IPS-NIHi7 (cell line): ENCODE measurements at regions not wholly inside any gene's neighbourhood (a gene's known extent, or its start where the extent isn't known, plus 50 kb on each side); places are given as distances from the start of the nearest gene placed in this dataset.

ENCODE experiments used
- DNase-seq: peaks from one replicate; pipeline ENCODE4 v3.0.0; 2012; ENCODE audit warnings: mixed read lengths; ENCODE audit errors: extremely low spot score

DNA sequence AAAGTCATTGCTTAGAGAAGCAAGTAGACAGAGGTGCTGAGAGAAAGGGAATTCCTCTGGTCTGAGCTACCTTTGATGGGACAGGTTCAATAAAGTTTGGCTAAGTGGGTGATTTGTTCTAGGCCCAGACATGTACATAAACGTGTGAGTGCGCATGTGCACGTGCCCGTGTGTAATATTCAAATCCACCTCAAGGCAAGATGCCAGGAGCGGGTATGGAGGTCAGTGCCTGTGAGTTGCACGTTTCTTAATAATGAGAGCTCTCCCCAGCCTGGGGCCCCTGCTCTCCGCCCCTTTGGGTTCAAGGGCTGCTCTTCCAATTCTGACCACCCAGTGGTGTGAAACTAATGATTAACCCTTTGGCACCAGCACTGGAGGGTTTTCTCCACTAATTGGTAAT lies 53.8 kb upstream of the LMO4 start:
- DNase-seq = no peak

DNA sequence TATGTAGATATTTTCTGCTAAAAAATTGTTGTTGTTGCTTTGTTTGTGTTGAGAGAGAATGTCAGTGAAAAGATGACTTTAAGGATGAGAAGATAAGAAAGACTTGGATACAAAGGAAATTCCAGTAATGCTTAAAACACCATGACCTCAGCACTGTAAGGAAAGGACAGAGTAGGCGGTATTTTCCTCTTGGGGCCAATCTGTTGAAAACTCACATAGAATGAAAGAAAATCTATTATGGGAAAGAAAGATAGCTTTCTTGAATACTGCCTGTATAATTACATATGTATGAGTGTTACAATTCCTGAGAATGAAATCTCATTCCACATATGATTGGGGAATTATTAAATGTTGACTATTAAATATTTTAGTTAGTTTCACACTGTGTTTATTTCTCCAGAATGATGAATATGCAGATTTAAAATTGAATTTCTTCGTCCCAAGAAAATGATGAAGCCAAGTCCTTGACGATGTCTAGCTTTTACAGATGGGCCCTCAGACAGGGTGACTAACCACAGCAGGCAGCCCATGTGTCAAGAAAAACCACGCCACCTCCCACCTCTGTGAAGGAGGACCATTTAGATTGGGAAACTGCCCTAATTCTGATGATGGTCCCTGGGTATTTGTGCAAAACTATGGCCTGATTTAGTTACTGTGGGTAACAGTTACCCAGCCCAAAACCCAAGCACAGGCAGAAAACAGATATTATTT lies 49.7 kb upstream of the LMO4 start:
- DNase-seq = no peak
